Kidney (tissue), 13 donors: ENCODE measurements at regions not wholly inside any gene's neighbourhood (a gene's known extent, or its start where the extent isn't known, plus 50 kb on each side); places are given as distances from the start of the nearest gene placed in this dataset.

Source experiments
- DNase-seq, 5 donors: peaks; one replicate each; pipeline ENCODE4 v3.0.0-alpha.2; 2013 to 2020
- FAIRE-seq: peaks from 2 replicates; lab custom pipeline; 2012; peaks lifted over from hg19 to GRCh38; lab: Jason Lieb, UNC
- H3K27ac ChIP-seq, 2 donors: one replicate each; pipeline ENCODE4 v1.7.0; 2013; ENCODE audit warnings: low read depth in 2 of 2, low read length in 2 of 2, inconsistent platforms in 1 of 2
- H3K27me3 ChIP-seq: one replicate; pipeline ENCODE4 v1.7.1; 2013; ENCODE audit warnings: low read length, inconsistent platforms; ENCODE audit not compliant: control insufficient read depth, insufficient read depth
- H3K36me3 ChIP-seq, 3 donors: one replicate each; pipeline versions ENCODE4 v1.7.0 to v1.7.1; 2013; ENCODE audit warnings: low read length in 3 of 3, control low read depth in 1 of 3, inconsistent platforms in 1 of 3; ENCODE audit not compliant: insufficient read depth in 3 of 3, control insufficient read depth in 2 of 3
- H3K4me1 ChIP-seq, 3 donors: one replicate each; pipeline versions ENCODE4 v1.7.0 to v1.7.1; 2013; ENCODE audit warnings: low read length in 3 of 3, inconsistent platforms in 1 of 3, low read depth in 1 of 3; ENCODE audit not compliant: control insufficient read depth in 2 of 3, insufficient read depth in 2 of 3
- H3K4me3 ChIP-seq, 3 donors: one replicate each; pipeline versions ENCODE4 v1.7.0 to v1.8.1; 2013; ENCODE audit warnings: low read length in 3 of 3, control low read depth in 1 of 3, inconsistent platforms in 1 of 3
- H3K9ac ChIP-seq, 3 donors: one replicate each; pipeline versions ENCODE4 v1.7.0 to v1.7.1; 2013; ENCODE audit warnings: low read length in 3 of 3, control low read depth in 1 of 3, inconsistent platforms in 1 of 3
- H3K9me3 ChIP-seq, 3 donors: one replicate each; pipeline versions ENCODE4 v1.7.0 to v1.7.1; 2013; ENCODE audit warnings: low read length in 3 of 3, control low read depth in 1 of 3, inconsistent platforms in 1 of 3; ENCODE audit not compliant: control insufficient read depth in 2 of 3, insufficient read depth in 1 of 3
- CTCF ChIP-seq: IDR thresholded peaks from 3 replicates; pipeline ENCODE4 v1.5.1; 2012; ENCODE audit warnings: mild to moderate bottlenecking, moderate library complexity, borderline replicate concordance; ENCODE audit not compliant: insufficient read depth; ENCODE audit errors: extremely low read depth
- intact Hi-C: fragments of 100-400 bp; cut with DNase I; formaldehyde crosslinking; loops from one replicate; pipeline ENCODE4 v1.11.1; 2022
- donor health status: control.
- donor health status: control.
- donor health status: control.
- donor health status: control.
- donor health status: control.
- donor health status: DM: yes; HTN: yes; CAD: no.
- donor health status: Normal renal cell carcinoma (clear cell type).

GRCh38 chr9:75728391-75728790 is 162.1 kb upstream of the PCSK5 start:
- Histone ChIP-seq H3K4me1 (no peaks in the 10 kb centered on the region), H3K36me3 (no peaks in the 10 kb centered on the region), H3K9ac (no peak overlapping the region), H3K9me3 (no peaks in the 10 kb centered on the region), H3K27me3 (no peaks in the 10 kb centered on the region), H3K4me3 (no peak overlapping the region), H3K27ac (no peak overlapping the region)
- intact Hi-C loops, result no loop called here
- FAIRE-seq (no peak), DNase-seq (no peak)
- no peak for TF ChIP-seq CTCF

- Histone ChIP-seq H3K27ac (no peak overlapping the region), H3K36me3 (no peaks in the 10 kb centered on the region), H3K9me3 (no peaks in the 10 kb centered on the region), H3K4me1 (no peaks in the 10 kb centered on the region), H3K4me3 (no peak overlapping the region), H3K27me3 (no peaks in the 10 kb centered on the region), H3K9ac (no peak overlapping the region)
- TF ChIP-seq CTCF, result no peak
- DNase-seq (no peak), FAIRE-seq (no peak)
- intact Hi-C loops, result no loop called here
Observed at GRCh38 chr9:75734802-75735201, 155.7 kb upstream of the PCSK5 start.

- no peak overlapping the region for H3K4me3 ChIP-seq
- H3K9me3 ChIP-seq, result no peaks in the 10 kb centered on the region
- H3K27ac ChIP-seq, result no peak overlapping the region
- no peaks in the 10 kb centered on the region for H3K36me3 ChIP-seq
- intact Hi-C loops, result no loop called here
- no peaks in the 10 kb centered on the region for H3K4me1 ChIP-seq
- no peak for DNase-seq
- no peak for TF ChIP-seq CTCF
- no peak overlapping the region for H3K9ac ChIP-seq
- no peak for FAIRE-seq
- no peaks in the 10 kb centered on the region for H3K27me3 ChIP-seq
Observed at GRCh38 chr9:75739884-75740611, 150.4 kb upstream of the PCSK5 start.

- no peak overlapping the region for H3K9ac ChIP-seq
- intact Hi-C loops, result no loop called here
- FAIRE-seq (no peak), DNase-seq (no peak)
- no peak overlapping the region for H3K4me3 ChIP-seq
- H3K9me3 ChIP-seq, result no peaks in the 10 kb centered on the region
- no peaks in the 10 kb centered on the region for H3K27me3 ChIP-seq
- no peaks in the 10 kb centered on the region for H3K4me1 ChIP-seq
- TF ChIP-seq CTCF, result no peak
- no peak overlapping the region for H3K27ac ChIP-seq
- no peaks in the 10 kb centered on the region for H3K36me3 ChIP-seq
Observed at GRCh38 chr9:75743855-75744254, 146.6 kb upstream of the PCSK5 start.
